GM21423 (cell line): ENCODE measurements at regions not wholly inside any gene's neighbourhood (a gene's known extent, or its start where the extent isn't known, plus 50 kb on each side); places are given as distances from the start of the nearest gene placed in this dataset.
"Not testable (repeated sequence)": the region's sequence is repeated elsewhere in the genome, so short reads cannot be mapped to it uniquely, and the experiment has no call there.

ENCODE experiments used
- ATAC-seq: cut with Tn5 transposase; IDR thresholded peaks from one replicate; pipeline ENCODE4 v1.9.1; 2021; ENCODE audit warnings: mild to moderate bottlenecking, moderate library complexity; ENCODE audit not compliant: unreplicated experiment

GRCh38 chr10:131556897-131557495 lies 245.5 kb upstream of the TCERG1L start:
- no peak for ATAC-seq

- ATAC-seq, result not testable (repeated sequence)
These were observed 246.4 kb upstream of the TCERG1L start for GRCh38 chr10:131557956-131558355.

- ATAC-seq, result no peak
These were observed 248.0 kb upstream of the TCERG1L start for GRCh38 chr10:131559450-131559911.

- no peak for ATAC-seq
These were observed 248.6 kb upstream of the TCERG1L start for GRCh38 chr10:131560166-131560565.

GRCh38 chr10:131560706-131561355 lies 249.3 kb upstream of the TCERG1L start:
- no peak for ATAC-seq

- ATAC-seq, result no peak
These were observed 250.4 kb upstream of the TCERG1L start for GRCh38 chr10:131561897-131562296.

GRCh38 chr10:131563411-131563810 lies 251.9 kb upstream of the TCERG1L start:
- no peak for ATAC-seq

GRCh38 chr10:131567279-131568162 lies 256.0 kb upstream of the TCERG1L start:
- no peak for ATAC-seq

- ATAC-seq, result no peak
These were observed 257.3 kb upstream of the TCERG1L start for GRCh38 chr10:131568866-131569265.

GRCh38 chr10:131569851-131570715 lies 258.6 kb upstream of the TCERG1L start:
- ATAC-seq, result no peak

- no peak for ATAC-seq
These were observed 259.3 kb upstream of the TCERG1L start for GRCh38 chr10:131570716-131571307.

- no peak for ATAC-seq
These were observed 259.8 kb upstream of the TCERG1L start for GRCh38 chr10:131571346-131571745.

GRCh38 chr10:131571865-131572264 lies 260.3 kb upstream of the TCERG1L start:
- ATAC-seq, result no peak

- ATAC-seq, result no peak
These were observed 261.7 kb upstream of the TCERG1L start for GRCh38 chr10:131573256-131573655.

- ATAC-seq, result no peak
These were observed 262.2 kb upstream of the TCERG1L start for GRCh38 chr10:131573707-131574106.

GRCh38 chr10:131574363-131574706 lies 262.8 kb upstream of the TCERG1L start:
- no peak for ATAC-seq

GRCh38 chr10:131574707-131575430 lies 263.3 kb upstream of the TCERG1L start:
- no peak for ATAC-seq

- no peak for ATAC-seq
These were observed 264.4 kb upstream of the TCERG1L start for GRCh38 chr10:131575877-131576276.

- ATAC-seq, result no peak
These were observed 265.0 kb upstream of the TCERG1L start for GRCh38 chr10:131576341-131577177.
